ENCODE measurements at regions not wholly inside any gene's neighbourhood (a gene's known extent, or its start where the extent isn't known, plus 50 kb on each side); places are given as distances from the start of the nearest gene placed in this dataset.

- DNase-seq (no peak), ATAC-seq (ENCODE audit: low read depth) (no peak)
- Mint-ChIP-seq H3K27ac (no peak overlapping the region), H3K9me3 (peaks cover 2% of the 10 kb centered on the region), H3K36me3 (ENCODE audit: low read depth) (no peaks in the 10 kb centered on the region), H3K4me3 (no peak overlapping the region), H3K27me3 (no peaks in the 10 kb centered on the region), H3K4me1 (peaks cover 4% of the 10 kb centered on the region)
- TF ChIP-seq CTCF (IDR thresholded peaks at IDR 0.05): no peak
- intact Hi-C loops (cut with micrococcal nuclease): no loop called here
- CTCF ChIA-PET: no interaction called here
- POLR2A ChIA-PET: no interaction called here
These were observed 58.0 kb upstream of the CCN2 start for GRCh38 chr6:132009175-132009574.

GRCh38 chr6:132007474-132008190 lies 56.5 kb upstream of the CCN2 start:
- CTCF ChIA-PET: no interaction called here
- Mint-ChIP-seq H3K4me1 (peaks cover 4% of the 10 kb centered on the region), H3K27ac (no peak overlapping the region), H3K27me3 (no peaks in the 10 kb centered on the region), H3K9me3 (peaks cover 12% of the 10 kb centered on the region), H3K36me3 (ENCODE audit: low read depth) (no peaks in the 10 kb centered on the region), H3K4me3 (no peak overlapping the region)
- intact Hi-C loops (cut with micrococcal nuclease): no loop called here
- ATAC-seq (ENCODE audit: low read depth) (no peak), DNase-seq (no peak)
- no peak for TF ChIP-seq CTCF (IDR thresholded peaks at IDR 0.05)
- POLR2A ChIA-PET: no interaction called here

DNA sequence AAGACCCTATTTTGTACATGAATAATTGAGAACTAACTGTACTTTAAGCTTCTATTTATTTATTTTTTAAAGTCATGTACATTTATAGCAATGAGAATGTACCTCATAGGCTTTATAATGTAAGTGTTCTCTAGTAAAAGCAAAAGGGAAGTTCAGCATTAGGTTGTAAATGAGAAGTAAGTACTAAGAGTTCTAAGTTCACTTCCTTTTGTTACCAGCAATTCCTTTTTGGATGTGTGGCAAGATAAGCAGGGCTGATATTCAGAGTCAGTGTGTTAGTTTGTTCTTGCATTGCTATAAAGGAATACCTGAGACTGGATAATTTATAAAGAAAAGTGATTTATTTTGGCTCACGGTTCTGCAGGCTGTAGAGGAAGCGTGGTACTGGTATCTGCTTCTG lies 54.0 kb upstream of the CCN2 start:
- Mint-ChIP-seq H3K27ac (no peak overlapping the region), H3K9me3 (peaks cover 12% of the 10 kb centered on the region), H3K36me3 (ENCODE audit: low read depth) (no peaks in the 10 kb centered on the region), H3K4me3 (no peak overlapping the region), H3K27me3 (no peaks in the 10 kb centered on the region), H3K4me1 (peaks cover 4% of the 10 kb centered on the region)
- CTCF ChIA-PET: no interaction called here
- intact Hi-C loops (cut with micrococcal nuclease): no loop called here
- ATAC-seq (ENCODE audit: low read depth) (no peak), DNase-seq (no peak)
- no peak for TF ChIP-seq CTCF (IDR thresholded peaks at IDR 0.05)
- POLR2A ChIA-PET: no interaction called here

GRCh38 chr6:132004668-132005067 lies 53.5 kb upstream of the CCN2 start:
- no peak for ATAC-seq (ENCODE audit: low read depth)
- intact Hi-C loops (cut with micrococcal nuclease): no loop called here
- POLR2A ChIA-PET: no interaction called here
- no peak for TF ChIP-seq CTCF (IDR thresholded peaks at IDR 0.05)
- H3K27me3 Mint-ChIP-seq: no peaks in the 10 kb centered on the region
- DNase-seq: no peak
- no peak overlapping the region for H3K27ac Mint-ChIP-seq
- peaks cover 9% of the 10 kb centered on the region for H3K4me1 Mint-ChIP-seq
- no peak overlapping the region for H3K4me3 Mint-ChIP-seq
- H3K9me3 Mint-ChIP-seq: peaks cover 12% of the 10 kb centered on the region
- H3K36me3 Mint-ChIP-seq (ENCODE audit: low read depth): no peaks in the 10 kb centered on the region
- CTCF ChIA-PET: no interaction called here

GRCh38 chr6:132003516-132004178 lies 52.5 kb upstream of the CCN2 start:
- Mint-ChIP-seq H3K36me3 (ENCODE audit: low read depth) (no peaks in the 10 kb centered on the region), H3K9me3 (peaks cover 12% of the 10 kb centered on the region), H3K27me3 (no peaks in the 10 kb centered on the region), H3K4me3 (no peak overlapping the region), H3K4me1 (peaks cover 15% of the 10 kb centered on the region), H3K27ac (no peak overlapping the region)
- DNase-seq (no peak), ATAC-seq (ENCODE audit: low read depth) (no peak)
- POLR2A ChIA-PET: interaction anchor here (0.6 kb wide), 1 partner anchor 13 kb away, joined by 5 read pairs; no protein-coding TSS in a partner anchor
- intact Hi-C loops (cut with micrococcal nuclease): no loop called here
- CTCF ChIA-PET: no interaction called here
- TF ChIP-seq CTCF (IDR thresholded peaks at IDR 0.05): no peak
